A673 (cell line): ENCODE measurements at regions not wholly inside any gene's neighbourhood (a gene's known extent, or its start where the extent isn't known, plus 50 kb on each side); places are given as distances from the start of the nearest gene placed in this dataset.

Source experiments
- BruUV-seq: library from RNA; stranded (reverse); fragments of 400-500 nt; replicated peaks from 2 replicates; lab custom pipeline; 2021; lab: Mats Ljungman, UMichigan
- CTCF ChIA-PET: fragments of 300-600 bp; sonication (Branson Sonifier 250); formaldehyde crosslinking; loops from one replicate; lab custom pipeline; 2022; ENCODE audit warnings: antibody characterized with exemption; lab: Charles Lee
- POLR2A ChIA-PET: fragments of 300-600 bp; sonication (Branson Sonifier 250); formaldehyde crosslinking; loops from one replicate; lab custom pipeline; 2022; ENCODE audit warnings: antibody characterized with exemption; ENCODE audit not compliant: low non-redundant PET; lab: Charles Lee
- DNase-seq: peaks from one replicate; pipeline ENCODE4 v3.0.0-alpha.2; 2015; ENCODE audit warnings: low spot score
- H3K27ac ChIP-seq: fragments of 200-600 bp; sonication (generic); 2 replicates; pipeline ENCODE4 v1.5.1; 2016; ENCODE audit warnings: mixed run types, low read depth, mild to moderate bottlenecking, mixed read lengths, antibody characterized with exemption, low read length; ENCODE audit not compliant: poor library complexity, severe bottlenecking
- H3K27me3 ChIP-seq: fragments of 200-600 bp; sonication (generic); replicated peaks from 2 replicates; pipeline ENCODE4 v1.6.1; 2017; ENCODE audit warnings: mixed run types, low read depth, mild to moderate bottlenecking, mixed read lengths, antibody characterized with exemption, low read length; ENCODE audit not compliant: insufficient read depth, poor library complexity
- H3K36me3 ChIP-seq: fragments of 200-600 bp; sonication (generic); 2 replicates; pipeline ENCODE4 v1.6.1; 2016; ENCODE audit warnings: mixed run types, mild to moderate bottlenecking, mixed read lengths, antibody characterized with exemption, low read length; ENCODE audit not compliant: insufficient read depth, poor library complexity, severe bottlenecking
- H3K4me1 ChIP-seq: fragments of 200-600 bp; sonication (generic); 2 replicates; pipeline ENCODE4 v1.6.1; 2017; ENCODE audit warnings: mixed run types, mild to moderate bottlenecking, mixed read lengths, antibody characterized with exemption, low read length; ENCODE audit not compliant: insufficient read depth, poor library complexity, severe bottlenecking
- H3K4me3 ChIP-seq: fragments of 200-600 bp; sonication (generic); 2 replicates; pipeline ENCODE4 v1.5.1; 2016; ENCODE audit warnings: low read depth, mixed run types, mild to moderate bottlenecking, mixed read lengths, low read length; ENCODE audit not compliant: poor library complexity, severe bottlenecking
- H3K9me3 ChIP-seq: fragments of 200-600 bp; sonication (generic); 2 replicates; pipeline ENCODE4 v1.6.1; 2016; ENCODE audit warnings: mixed run types, low read depth, mild to moderate bottlenecking, mixed read lengths, antibody characterized with exemption, low read length; ENCODE audit not compliant: poor library complexity, severe bottlenecking
- EZH2 ChIP-seq: fragments of 200-600 bp; sonication (generic); IDR thresholded peaks from 2 replicates; pipeline ENCODE4 v1.6.1; 2017; ENCODE audit warnings: borderline replicate concordance, low read depth, mild to moderate bottlenecking, mixed read lengths, antibody characterized with exemption, low read length; ENCODE audit not compliant: poor library complexity, severe bottlenecking
- intact Hi-C: fragments of 100-400 bp; cut with micrococcal nuclease; formaldehyde crosslinking; loops from one replicate; pipeline ENCODE4 v1.10.0; 2022; ENCODE audit not compliant: unreplicated experiment
- TF ChIP-seq, protein P1 (sequence below): fragments of 300-800, 200-600 bp; sonication (generic); conservative IDR thresholded peaks from 2 replicates; pipeline ENCODE4 v1.5.1; 2017; ENCODE audit warnings: low read depth, mild to moderate bottlenecking, antibody characterized with exemption, low read length, moderate library complexity, mixed read lengths

DNA sequence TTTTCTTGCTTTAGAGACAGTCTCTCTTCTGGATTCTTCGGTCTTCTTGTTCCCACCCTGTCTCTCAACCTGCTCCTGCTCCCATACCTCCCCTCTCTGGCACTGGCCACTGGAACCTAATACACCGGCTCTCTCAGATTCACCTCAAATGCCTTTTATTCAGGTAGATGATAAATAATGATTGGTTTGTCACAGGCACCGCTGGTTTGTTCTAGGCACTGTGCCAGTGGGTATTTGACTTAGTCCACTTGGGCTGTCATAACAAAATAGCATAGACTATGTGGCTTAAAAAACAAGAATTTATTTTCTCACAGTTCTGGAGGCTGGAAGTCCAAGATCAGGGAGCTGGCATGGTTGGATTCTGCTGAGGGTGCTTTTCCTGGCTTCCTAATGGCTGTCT, 278.2 kb upstream of the STT3B start:
- Histone ChIP-seq H3K27ac (no peak overlapping the region), H3K9me3 (no peaks in the 10 kb centered on the region), H3K27me3 (no peaks in the 10 kb centered on the region), H3K36me3 (no peaks in the 10 kb centered on the region), H3K4me3 (no peak overlapping the region), H3K4me1 (no peaks in the 10 kb centered on the region)
- intact Hi-C loops: no loop called here
- CTCF ChIA-PET: no interaction called here
- DNase-seq: no peak
- no peak for TF ChIP-seq EZH2
- TF ChIP-seq, protein P1, sequence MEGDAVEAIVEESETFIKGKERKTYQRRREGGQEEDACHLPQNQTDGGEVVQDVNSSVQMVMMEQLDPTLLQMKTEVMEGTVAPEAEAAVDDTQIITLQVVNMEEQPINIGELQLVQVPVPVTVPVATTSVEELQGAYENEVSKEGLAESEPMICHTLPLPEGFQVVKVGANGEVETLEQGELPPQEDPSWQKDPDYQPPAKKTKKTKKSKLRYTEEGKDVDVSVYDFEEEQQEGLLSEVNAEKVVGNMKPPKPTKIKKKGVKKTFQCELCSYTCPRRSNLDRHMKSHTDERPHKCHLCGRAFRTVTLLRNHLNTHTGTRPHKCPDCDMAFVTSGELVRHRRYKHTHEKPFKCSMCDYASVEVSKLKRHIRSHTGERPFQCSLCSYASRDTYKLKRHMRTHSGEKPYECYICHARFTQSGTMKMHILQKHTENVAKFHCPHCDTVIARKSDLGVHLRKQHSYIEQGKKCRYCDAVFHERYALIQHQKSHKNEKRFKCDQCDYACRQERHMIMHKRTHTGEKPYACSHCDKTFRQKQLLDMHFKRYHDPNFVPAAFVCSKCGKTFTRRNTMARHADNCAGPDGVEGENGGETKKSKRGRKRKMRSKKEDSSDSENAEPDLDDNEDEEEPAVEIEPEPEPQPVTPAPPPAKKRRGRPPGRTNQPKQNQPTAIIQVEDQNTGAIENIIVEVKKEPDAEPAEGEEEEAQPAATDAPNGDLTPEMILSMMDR: no peak
- POLR2A ChIA-PET: no interaction called here
- no TSS peak for BruUV-seq

DNA sequence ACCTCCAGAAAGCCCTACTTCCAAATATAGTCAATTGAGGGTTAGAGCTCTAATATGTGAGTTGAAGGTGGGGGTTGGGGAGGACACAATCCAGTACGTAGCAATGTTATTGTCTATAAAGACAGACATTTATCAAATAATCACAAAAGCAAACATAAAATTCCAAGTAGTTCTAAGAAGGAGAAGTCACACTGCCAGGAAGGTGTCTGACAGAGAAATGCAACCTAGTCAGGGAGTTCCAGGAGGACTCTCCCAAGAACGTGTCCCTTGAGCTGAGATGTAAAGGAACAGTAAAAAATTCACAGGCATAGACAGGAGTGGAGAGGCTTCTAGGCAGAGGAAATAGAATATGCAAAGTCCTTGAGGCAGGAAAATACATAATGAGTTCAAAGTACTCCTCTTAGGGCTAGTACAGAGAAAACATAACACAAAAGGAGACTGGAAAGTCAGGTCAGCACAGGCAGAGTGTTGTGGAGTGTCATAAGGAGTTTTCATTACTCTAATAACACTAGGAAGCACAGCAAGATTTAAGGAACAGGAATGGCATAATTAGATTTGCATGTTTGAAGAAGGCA, 277.6 kb upstream of the STT3B start:
- TF ChIP-seq, protein P1: no peak
- no peak for TF ChIP-seq EZH2
- H3K4me1 ChIP-seq: no peaks in the 10 kb centered on the region
- DNase-seq: no peak
- ChIA-PET POLR2A (no interaction called here), CTCF (no interaction called here)
- no peak overlapping the region for H3K27ac ChIP-seq
- H3K4me3 ChIP-seq: no peak overlapping the region
- H3K36me3 ChIP-seq: no peaks in the 10 kb centered on the region
- H3K27me3 ChIP-seq: no peaks in the 10 kb centered on the region
- intact Hi-C loops: no loop called here
- H3K9me3 ChIP-seq: no peaks in the 10 kb centered on the region
- BruUV-seq: no TSS peak

DNA sequence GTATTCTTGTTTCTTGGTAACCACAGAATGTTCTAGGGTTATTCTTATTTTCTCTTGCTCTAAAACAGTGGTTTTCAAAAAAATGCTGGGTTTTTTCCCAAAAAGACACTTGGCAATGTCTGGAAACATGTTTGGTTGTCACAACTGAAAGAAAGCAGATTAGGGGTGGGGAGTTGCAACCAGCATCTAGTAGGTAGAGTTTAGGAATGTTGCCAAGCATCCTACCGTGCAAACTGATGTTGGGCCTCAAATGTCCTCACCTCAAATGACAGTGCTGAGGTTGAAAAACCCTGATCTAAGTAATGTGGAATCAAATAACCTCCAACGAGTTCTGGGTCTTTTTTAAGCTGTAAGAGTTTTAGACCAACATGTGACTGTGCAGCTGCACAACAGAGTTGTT, 270.5 kb upstream of the STT3B start:
- no peak overlapping the region for H3K4me3 ChIP-seq
- no peaks in the 10 kb centered on the region for H3K9me3 ChIP-seq
- no peak for DNase-seq
- POLR2A ChIA-PET: no interaction called here
- H3K4me1 ChIP-seq: no peaks in the 10 kb centered on the region
- intact Hi-C loops: no loop called here
- H3K27ac ChIP-seq: no peak overlapping the region
- H3K36me3 ChIP-seq: no peaks in the 10 kb centered on the region
- no TSS peak for BruUV-seq
- H3K27me3 ChIP-seq: no peaks in the 10 kb centered on the region
- CTCF ChIA-PET: no interaction called here
- TF ChIP-seq, protein P1: no peak
